Glomerular visceral epithelial cell (primary cell): ENCODE measurements at regions not wholly inside any gene's neighbourhood (a gene's known extent, or its start where the extent isn't known, plus 50 kb on each side); places are given as distances from the start of the nearest gene placed in this dataset.
"Not testable (repeated sequence)": the region's sequence is repeated elsewhere in the genome, so short reads cannot be mapped to it uniquely, and the experiment has no call there.

ENCODE experiments used
- DNase-seq: peaks from one replicate; pipeline ENCODE4 v3.0.0-alpha.2; 2016; ENCODE audit errors: extremely low spot score

- DNase-seq: no peak
These were observed 1667.3 kb upstream of the CELF4 start for GRCh38 chr18:39232937-39233336.

GRCh38 chr18:39232490-39232889 is 1666.9 kb upstream of the CELF4 start:
- no peak for DNase-seq

- DNase-seq: no peak
These were observed 1664.6 kb upstream of the CELF4 start for GRCh38 chr18:39230086-39230803.

- not testable (repeated sequence) for DNase-seq
These were observed 1662.2 kb upstream of the CELF4 start for GRCh38 chr18:39227769-39228168.

- no peak for DNase-seq
These were observed 1659.8 kb upstream of the CELF4 start for GRCh38 chr18:39225373-39225772.

GRCh38 chr18:39223283-39223682 is 1657.7 kb upstream of the CELF4 start:
- DNase-seq: no peak

- DNase-seq: no peak
These were observed 1650.3 kb upstream of the CELF4 start for GRCh38 chr18:39215920-39216319.

- DNase-seq: no peak
These were observed 1645.9 kb upstream of the CELF4 start for GRCh38 chr18:39211461-39211860.

- no peak for DNase-seq
These were observed 1643.6 kb upstream of the CELF4 start for GRCh38 chr18:39209173-39209572.

- DNase-seq: no peak
These were observed 1643.1 kb upstream of the CELF4 start for GRCh38 chr18:39208729-39209128.

GRCh38 chr18:39208190-39208589 is 1642.6 kb upstream of the CELF4 start:
- DNase-seq: no peak

- DNase-seq: not testable (repeated sequence)
These were observed 1641.0 kb upstream of the CELF4 start for GRCh38 chr18:39206398-39207103.

GRCh38 chr18:39205565-39206195 is 1640.1 kb upstream of the CELF4 start:
- DNase-seq: peak; percentile 40

GRCh38 chr18:39200153-39200552 is 1634.6 kb upstream of the CELF4 start:
- no peak for DNase-seq

- no peak for DNase-seq
These were observed 1633.7 kb upstream of the CELF4 start for GRCh38 chr18:39199231-39199855.

GRCh38 chr18:39198376-39198775 is 1632.8 kb upstream of the CELF4 start:
- DNase-seq: peak; percentile 53

GRCh38 chr18:39191931-39192330 is 1626.3 kb upstream of the CELF4 start:
- DNase-seq: no peak

GRCh38 chr18:39191058-39191457 is 1625.5 kb upstream of the CELF4 start:
- no peak for DNase-seq

- DNase-seq: no peak
These were observed 1624.9 kb upstream of the CELF4 start for GRCh38 chr18:39190508-39190907.

GRCh38 chr18:39188278-39188677 is 1622.7 kb upstream of the CELF4 start:
- no peak for DNase-seq

GRCh38 chr18:39186008-39186407 is 1620.4 kb upstream of the CELF4 start:
- no peak for DNase-seq

- no peak for DNase-seq
These were observed 1618.6 kb upstream of the CELF4 start for GRCh38 chr18:39184176-39184575.
